HG02588 (cell line): ENCODE measurements at regions not wholly inside any gene's neighbourhood (a gene's known extent, or its start where the extent isn't known, plus 50 kb on each side); places are given as distances from the start of the nearest gene placed in this dataset.
A peak's percentile ranks its signal among the peaks of the same experiment; 100 is the strongest.
"Not testable (repeated sequence)": the region's sequence is repeated elsewhere in the genome, so short reads cannot be mapped to it uniquely, and the experiment has no call there.

Source experiments
- ATAC-seq: cut with Tn5 transposase; IDR thresholded peaks from one replicate; pipeline ENCODE4 v1.9.1; 2021; ENCODE audit warnings: mild to moderate bottlenecking, moderate library complexity; ENCODE audit not compliant: unreplicated experiment

- ATAC-seq = no peak
These were observed 95.4 kb upstream of the ANXA1 start for GRCh38 chr9:73056245-73056644.

GRCh38 chr9:73054091-73054490 is 97.6 kb upstream of the ANXA1 start:
- no peak for ATAC-seq

GRCh38 chr9:73053543-73053942 is 98.1 kb upstream of the ANXA1 start:
- ATAC-seq = no peak

- no peak for ATAC-seq
These were observed 98.2 kb upstream of the ALDH1A1 start for GRCh38 chr9:73050887-73051550.

GRCh38 chr9:73050065-73050816 is 97.4 kb upstream of the ALDH1A1 start:
- no peak for ATAC-seq

- no peak for ATAC-seq
These were observed 96.4 kb upstream of the ALDH1A1 start for GRCh38 chr9:73049280-73049679.

GRCh38 chr9:73046769-73047168 is 93.9 kb upstream of the ALDH1A1 start:
- ATAC-seq = no peak

- ATAC-seq = not testable (repeated sequence)
These were observed 91.9 kb upstream of the ALDH1A1 start for GRCh38 chr9:73044776-73045175.

DNA sequence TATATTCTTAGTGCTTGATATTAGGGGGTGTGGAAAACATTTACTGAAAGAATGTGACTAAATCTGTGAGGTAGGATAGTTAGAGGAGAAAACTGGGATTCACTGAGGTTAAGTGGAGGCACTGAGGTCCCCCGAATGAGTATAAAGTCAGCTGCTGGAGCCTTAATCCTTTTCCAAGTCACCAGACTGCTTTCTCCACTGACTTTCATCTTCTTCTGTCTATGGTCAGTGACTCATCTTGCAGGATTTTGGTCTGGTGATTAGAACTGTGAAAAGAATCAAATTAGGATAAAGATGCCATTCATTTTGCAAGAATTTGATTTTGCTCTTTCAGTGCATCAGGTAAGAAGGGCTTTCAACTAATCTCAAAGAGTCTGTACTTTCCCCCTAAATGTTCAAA is 89.3 kb upstream of the ALDH1A1 start:
- no peak for ATAC-seq

- no peak for ATAC-seq
These were observed 86.7 kb upstream of the ALDH1A1 start for GRCh38 chr9:73039271-73040263.

GRCh38 chr9:73038613-73039012 is 85.8 kb upstream of the ALDH1A1 start:
- ATAC-seq = no peak

GRCh38 chr9:73038089-73038509 is 85.2 kb upstream of the ALDH1A1 start:
- ATAC-seq = no peak

DNA sequence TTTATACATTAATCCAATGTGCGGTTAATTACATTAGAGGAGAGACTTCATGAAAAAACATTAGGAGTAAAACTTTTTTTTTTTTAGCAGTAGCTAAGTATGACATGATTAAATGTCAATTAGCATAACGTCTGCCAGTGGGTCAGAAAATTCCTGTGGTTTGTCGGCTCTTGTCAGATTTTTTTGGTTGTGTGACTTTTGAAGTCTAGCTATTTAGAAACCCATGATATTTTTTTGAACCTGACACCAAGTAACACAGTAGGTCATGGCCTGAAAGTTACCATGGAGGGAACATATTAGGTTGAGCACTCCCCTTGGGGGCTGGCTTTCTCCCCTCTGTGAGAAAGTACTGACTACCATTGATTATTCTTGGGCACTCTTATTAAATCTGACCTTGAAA is 84.8 kb upstream of the ALDH1A1 start:
- no peak for ATAC-seq

GRCh38 chr9:73034962-73035361 is 82.1 kb upstream of the ALDH1A1 start:
- ATAC-seq = no peak

DNA sequence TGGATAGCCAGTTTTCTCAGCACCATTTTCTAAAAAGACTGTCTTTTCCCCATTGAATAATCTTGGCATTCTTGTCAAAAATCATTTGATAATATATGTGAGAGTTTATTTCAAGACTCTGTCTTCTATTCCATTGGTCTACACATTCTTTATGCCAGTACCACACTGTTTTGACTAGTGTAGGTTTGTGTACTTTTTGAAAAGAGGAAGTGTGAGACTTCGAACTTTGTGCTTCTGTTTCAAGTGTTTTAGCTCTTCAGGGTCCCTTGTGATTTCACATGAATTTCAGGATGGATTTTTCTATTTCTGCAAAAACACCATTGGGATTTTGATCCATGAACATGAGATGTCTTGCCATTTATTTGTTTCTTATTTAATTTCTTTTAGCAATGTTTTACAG is 78.5 kb upstream of the ALDH1A1 start:
- no peak for ATAC-seq

DNA sequence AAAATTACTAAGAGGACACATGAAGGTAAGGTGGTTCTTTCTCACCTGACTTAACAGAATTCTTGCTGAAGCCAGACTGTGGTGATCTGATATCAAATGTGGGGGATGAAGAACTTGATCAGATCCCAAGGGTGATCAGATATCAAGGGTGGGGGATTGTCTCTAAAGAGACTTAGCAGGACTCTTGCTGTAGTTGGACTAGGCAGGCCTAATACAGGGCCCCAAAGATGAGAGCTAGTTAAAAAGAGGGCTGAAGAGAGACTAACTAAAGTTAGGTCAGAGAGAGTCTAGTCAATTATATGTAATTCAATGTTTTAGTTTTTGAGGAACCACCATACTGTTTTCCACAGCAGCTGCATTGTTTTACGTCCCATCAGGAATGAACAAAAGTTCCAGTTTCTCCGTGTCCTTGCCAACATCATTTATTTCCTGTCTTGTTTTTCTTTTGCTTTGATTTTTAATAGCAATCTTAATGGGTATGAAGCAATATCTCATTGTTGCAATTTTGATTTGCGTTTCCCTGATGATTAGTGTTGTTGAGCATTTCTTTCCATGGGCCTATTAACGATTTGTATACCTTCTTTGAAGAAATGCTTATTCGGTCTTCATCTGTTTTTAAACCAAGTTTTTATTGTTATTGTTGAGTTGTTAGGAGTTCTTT is 77.6 kb upstream of the ALDH1A1 start:
- no peak for ATAC-seq

- no peak for ATAC-seq
These were observed 76.5 kb upstream of the ALDH1A1 start for GRCh38 chr9:73029346-73029745.

GRCh38 chr9:73026375-73026774 is 73.5 kb upstream of the ALDH1A1 start:
- no peak for ATAC-seq

GRCh38 chr9:73024601-73025034 is 71.8 kb upstream of the ALDH1A1 start:
- no peak for ATAC-seq

GRCh38 chr9:73023025-73023541 is 70.2 kb upstream of the ALDH1A1 start:
- peak; percentile 51 for ATAC-seq

- ATAC-seq = no peak
These were observed 69.5 kb upstream of the ALDH1A1 start for GRCh38 chr9:73022353-73022752.
